Lower leg skin (tissue), 4 donors: ENCODE measurements at regions not wholly inside any gene's neighbourhood (a gene's known extent, or its start where the extent isn't known, plus 50 kb on each side); places are given as distances from the start of the nearest gene placed in this dataset.

Source experiments
- DNase-seq, 2 donors: peaks; one replicate each; pipeline ENCODE4 v3.0.0-alpha.2; 2019; ENCODE audit warnings: low spot score in 2 of 2
- H3K4me3 ChIP-seq: fragments of 200-600 bp; sonication (generic); 2 replicates; pipeline ENCODE4 v1.5.1; 2017; ENCODE audit warnings: mild to moderate bottlenecking, low read depth; ENCODE audit not compliant: poor library complexity, severe bottlenecking
- CTCF ChIP-seq, 3 donors: fragments of 450-650 bp; IDR thresholded peaks; one replicate each; pipeline ENCODE4 v1.5.1; 2016; ENCODE audit warnings: antibody characterized with exemption in 3 of 3, mild to moderate bottlenecking in 3 of 3, moderate library complexity in 2 of 3
- POLR2A ChIP-seq, 2 donors: fragments of 450-650 bp; IDR thresholded peaks; one replicate each; pipeline ENCODE4 v1.6.1; 2016 to 2017; ENCODE audit warnings: antibody characterized with exemption in 2 of 2, mild to moderate bottlenecking in 1 of 2, moderate library complexity in 1 of 2
- WGBS, 2 donors: methylation state at CpG; one replicate each; pipeline ENCODE4 v1.1.5; 2018; 5-methylcytosine and 5-hydroxymethylcytosine counted together
- intact Hi-C: fragments of 100-400 bp; cut with DNase I; formaldehyde crosslinking; loops from one replicate; pipeline ENCODE4 v1.15.0; 2023; ENCODE audit warnings: low total_unique reads

GRCh38 chr7:91556239-91556638, 292.0 kb downstream of the FZD1 start:
- no peak overlapping the region for H3K4me3 ChIP-seq
- 91 to 94% methylated on average over 4 of the region's 4 CpGs for WGBS, 2 donors
- intact Hi-C loops = no loop called here
- no peak for TF ChIP-seq POLR2A (IDR thresholded peaks at IDR 0.05)
- TF ChIP-seq CTCF (IDR thresholded peaks at IDR 0.05) = no peak
- DNase-seq = no peak

- no peak for DNase-seq
- H3K4me3 ChIP-seq = no peak overlapping the region
- no peak for TF ChIP-seq CTCF (IDR thresholded peaks at IDR 0.05)
- no peak for TF ChIP-seq POLR2A (IDR thresholded peaks at IDR 0.05)
- intact Hi-C loops = no loop called here
- WGBS, 2 donors = 42 to 55% methylated on average over 7 of the region's 7 CpGs
Observed at GRCh38 chr7:91556956-91557650, 292.9 kb downstream of the FZD1 start.

DNA sequence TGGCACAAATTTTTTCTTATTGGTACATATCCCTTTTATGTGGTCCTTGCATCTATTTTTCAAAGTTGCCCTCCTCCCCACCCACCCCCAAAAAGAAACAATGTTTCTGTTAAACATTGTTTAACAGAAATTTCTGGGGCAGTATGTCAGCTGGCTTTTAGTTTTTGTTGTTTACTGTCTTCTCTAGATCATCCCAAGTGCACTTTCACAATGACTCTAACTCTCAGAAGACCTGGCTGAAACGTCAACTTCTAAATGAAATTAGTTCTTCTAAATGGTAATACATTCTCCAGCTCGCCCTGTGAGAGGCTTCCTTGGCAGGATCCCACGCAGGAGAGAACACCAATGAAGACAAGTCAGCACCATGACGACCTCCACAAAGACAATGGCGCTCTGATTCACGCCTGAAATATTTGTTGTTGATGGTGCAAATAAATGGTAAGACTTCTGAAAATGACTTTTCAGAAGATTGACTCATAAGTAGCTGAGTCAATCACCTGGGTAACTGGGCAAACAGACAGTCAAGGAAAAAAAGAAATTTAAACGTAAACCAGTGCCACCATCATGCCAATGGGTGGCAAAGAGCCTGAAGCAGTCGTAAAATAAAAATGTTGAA, 293.7 kb downstream of the FZD1 start:
- TF ChIP-seq CTCF (IDR thresholded peaks at IDR 0.05) (no peak), POLR2A (IDR thresholded peaks at IDR 0.05) (no peak)
- no peak overlapping the region for H3K4me3 ChIP-seq
- WGBS, 2 donors = 39 to 40% methylated on average over 8 of the region's 8 CpGs
- DNase-seq = peak in 1 of 2 donors; percentile 17
- intact Hi-C loops = no loop called here

GRCh38 chr7:91559947-91560346, 295.7 kb downstream of the FZD1 start:
- WGBS, 2 donors = 95% methylated on average over 2 of the region's 2 CpGs

GRCh38 chr7:91564101-91564500, 299.9 kb downstream of the FZD1 start:
- no peak for DNase-seq
- intact Hi-C loops = no loop called here
- TF ChIP-seq CTCF (IDR thresholded peaks at IDR 0.05) (no peak), POLR2A (IDR thresholded peaks at IDR 0.05) (no peak)
- H3K4me3 ChIP-seq = no peak overlapping the region
- WGBS, 2 donors = 89 to 93% methylated on average over 1 of the region's 1 CpG

More at GRCh38 chr7:91559947-91560346, 295.7 kb downstream of the FZD1 start:
- no peak for DNase-seq
- intact Hi-C loops = no loop called here
- TF ChIP-seq CTCF (IDR thresholded peaks at IDR 0.05) = no peak
- TF ChIP-seq POLR2A (IDR thresholded peaks at IDR 0.05) = no peak
- no peak overlapping the region for H3K4me3 ChIP-seq
